Activated CD4-positive, alpha-beta T cell treated with anti-CD3 and anti-CD28 coated beads for 36 hours (primary cell): ENCODE measurements at regions not wholly inside any gene's neighbourhood (a gene's known extent, or its start where the extent isn't known, plus 50 kb on each side); places are given as distances from the start of the nearest gene placed in this dataset.

Experiments
- ATAC-seq: fragments of 200-7000 bp; cut with Tn5 transposase; one replicate; pipeline ENCODE4 v1.10.0; 2021; ENCODE audit warnings: mild to moderate bottlenecking, moderate library complexity
- CTCF ChIA-PET: fragments of 350-600 bp; sonication (Branson Sonifier 250); formaldehyde crosslinking; loops from one replicate; lab custom pipeline; 2021; ENCODE audit warnings: antibody characterized with exemption; lab: Charles Lee
- POLR2A ChIA-PET: fragments of 350-600 bp; sonication (Branson Sonifier 250); formaldehyde crosslinking; loops from one replicate; lab custom pipeline; 2021; ENCODE audit warnings: antibody characterized with exemption, inconsistent platforms; lab: Charles Lee
- DNase-seq: peaks from one replicate; pipeline ENCODE4 v3.0.0-alpha.2; 2020
- H3K27ac Mint-ChIP-seq: one replicate; pipeline ENCODE4 v1.8.0; 2021; ENCODE audit warnings: mixed read lengths
- H3K27me3 Mint-ChIP-seq: one replicate; pipeline ENCODE4 v1.8.0; 2021; ENCODE audit warnings: mixed read lengths
- H3K36me3 Mint-ChIP-seq: one replicate; pipeline ENCODE4 v1.8.0; 2021; ENCODE audit warnings: low read depth, mixed read lengths
- H3K4me1 Mint-ChIP-seq: one replicate; pipeline ENCODE4 v1.8.0; 2021; ENCODE audit warnings: mixed read lengths
- H3K4me3 Mint-ChIP-seq: one replicate; pipeline ENCODE4 v1.8.0; 2021; ENCODE audit warnings: mild to moderate bottlenecking, moderate library complexity, mixed read lengths
- H3K9me3 Mint-ChIP-seq: one replicate; pipeline ENCODE4 v1.8.0; 2021; ENCODE audit warnings: low read depth, mixed read lengths
- intact Hi-C, 2 experiments: fragments of 100-400 bp; cut with DNase I in 1 of 2; cut with micrococcal nuclease in 1 of 2; formaldehyde crosslinking; loops; one replicate each; pipeline versions ENCODE4 v1.14.2 to v1.15.1; 2022 to 2024; cut with DNase I, micrococcal nuclease

DNA sequence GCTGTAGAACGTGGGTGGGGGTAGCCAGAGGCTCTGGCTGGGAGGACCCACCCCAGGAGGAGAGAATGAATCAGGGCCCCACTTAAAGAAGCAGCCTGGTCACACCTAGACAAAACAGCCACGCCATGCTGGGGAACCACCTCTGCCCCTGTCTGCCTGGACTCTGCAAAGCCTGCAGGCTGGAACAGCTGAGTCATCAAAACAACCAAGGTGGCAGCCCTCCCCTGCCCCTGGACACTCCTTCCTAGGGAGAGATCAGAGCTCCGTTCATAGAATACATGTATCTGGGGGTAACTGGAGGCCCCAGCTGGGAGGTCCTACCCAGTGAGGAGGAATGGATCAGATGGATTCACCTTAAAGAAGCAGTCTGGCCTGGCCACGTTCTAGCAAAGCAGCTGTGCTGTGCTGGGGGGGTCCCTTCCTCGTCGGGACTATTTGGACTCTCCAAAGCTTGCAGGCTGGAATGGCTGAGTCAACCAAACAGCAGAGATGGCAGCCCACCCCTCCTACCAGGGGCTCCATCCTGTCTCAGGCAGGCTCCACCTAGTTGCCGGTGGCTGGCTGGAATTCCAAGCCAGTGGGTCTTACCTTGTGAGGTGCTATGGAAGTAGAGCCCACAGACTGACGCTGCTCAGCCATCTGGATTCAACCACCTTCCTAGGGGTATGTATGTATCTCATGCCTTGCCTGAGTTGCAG is 50.5 kb upstream of the NT5C1B start:
- H3K36me3 Mint-ChIP-seq = peaks cover 38% of the 10 kb centered on the region
- intact Hi-C loops = no loop called here
- ChIA-PET CTCF (no interaction called here), POLR2A (no interaction called here)
- H3K9me3 Mint-ChIP-seq = peaks cover 21% of the 10 kb centered on the region
- ATAC-seq (no peak), DNase-seq (no peak)
- no peaks in the 10 kb centered on the region for H3K27me3 Mint-ChIP-seq
- no peaks in the 10 kb centered on the region for H3K4me1 Mint-ChIP-seq
- no peak overlapping the region for H3K27ac Mint-ChIP-seq
- no peak overlapping the region for H3K4me3 Mint-ChIP-seq
